NCI-H2171 treated with DMSO at 0.1 percent for 48 hours (cell line): ENCODE measurements at regions not wholly inside any gene's neighbourhood (a gene's known extent, or its start where the extent isn't known, plus 50 kb on each side); places are given as distances from the start of the nearest gene placed in this dataset.
A peak's percentile ranks its signal among the peaks of the same experiment; 100 is the strongest.
"Not testable (repeated sequence)": the region's sequence is repeated elsewhere in the genome, so short reads cannot be mapped to it uniquely, and the experiment has no call there.

Source experiments
- DNase-seq: peaks from one replicate; lab custom pipeline; 2025; lab: John Stamatoyannopoulos, UW

DNA sequence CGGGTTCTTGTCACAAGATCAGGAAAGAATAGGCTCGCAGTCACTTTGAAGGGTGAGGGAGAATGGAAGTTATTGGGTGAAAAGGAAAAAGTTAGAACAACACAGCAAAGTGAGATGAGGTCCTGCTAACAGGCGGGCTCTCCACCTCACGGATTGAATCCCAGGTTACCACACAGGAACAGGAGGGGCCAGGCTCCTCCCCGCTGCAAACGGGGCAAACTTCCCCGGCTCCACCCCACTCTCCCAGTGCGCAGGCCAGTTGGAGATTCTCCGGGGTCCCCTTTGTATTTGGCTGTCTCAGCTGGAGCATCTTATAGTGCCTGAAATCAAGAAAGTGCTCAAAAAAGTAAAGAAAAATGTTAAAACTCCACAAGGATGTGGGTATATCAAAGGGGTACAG is 78.3 kb upstream of the IPO5 start:
- DNase-seq = no peak

DNA sequence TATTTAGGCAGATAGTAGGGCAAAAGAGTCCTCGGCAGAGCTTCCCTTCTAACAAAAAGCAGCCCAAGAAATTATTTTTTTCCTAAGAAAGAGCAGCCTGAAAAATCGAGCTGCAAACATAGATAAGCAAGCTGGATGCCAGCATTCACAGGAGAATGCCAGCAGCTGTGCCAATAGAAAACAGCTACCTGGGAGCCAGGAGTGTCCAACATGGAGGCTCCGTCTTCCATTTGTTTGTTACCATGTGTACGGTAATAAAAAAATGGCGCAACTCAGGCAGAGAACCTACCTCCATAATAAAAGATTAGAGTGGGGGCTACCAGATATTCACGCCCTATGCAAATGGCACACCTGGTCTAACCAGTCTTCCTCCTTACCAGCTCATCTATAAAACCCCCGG is 77.6 kb upstream of the IPO5 start:
- DNase-seq = no peak

DNA sequence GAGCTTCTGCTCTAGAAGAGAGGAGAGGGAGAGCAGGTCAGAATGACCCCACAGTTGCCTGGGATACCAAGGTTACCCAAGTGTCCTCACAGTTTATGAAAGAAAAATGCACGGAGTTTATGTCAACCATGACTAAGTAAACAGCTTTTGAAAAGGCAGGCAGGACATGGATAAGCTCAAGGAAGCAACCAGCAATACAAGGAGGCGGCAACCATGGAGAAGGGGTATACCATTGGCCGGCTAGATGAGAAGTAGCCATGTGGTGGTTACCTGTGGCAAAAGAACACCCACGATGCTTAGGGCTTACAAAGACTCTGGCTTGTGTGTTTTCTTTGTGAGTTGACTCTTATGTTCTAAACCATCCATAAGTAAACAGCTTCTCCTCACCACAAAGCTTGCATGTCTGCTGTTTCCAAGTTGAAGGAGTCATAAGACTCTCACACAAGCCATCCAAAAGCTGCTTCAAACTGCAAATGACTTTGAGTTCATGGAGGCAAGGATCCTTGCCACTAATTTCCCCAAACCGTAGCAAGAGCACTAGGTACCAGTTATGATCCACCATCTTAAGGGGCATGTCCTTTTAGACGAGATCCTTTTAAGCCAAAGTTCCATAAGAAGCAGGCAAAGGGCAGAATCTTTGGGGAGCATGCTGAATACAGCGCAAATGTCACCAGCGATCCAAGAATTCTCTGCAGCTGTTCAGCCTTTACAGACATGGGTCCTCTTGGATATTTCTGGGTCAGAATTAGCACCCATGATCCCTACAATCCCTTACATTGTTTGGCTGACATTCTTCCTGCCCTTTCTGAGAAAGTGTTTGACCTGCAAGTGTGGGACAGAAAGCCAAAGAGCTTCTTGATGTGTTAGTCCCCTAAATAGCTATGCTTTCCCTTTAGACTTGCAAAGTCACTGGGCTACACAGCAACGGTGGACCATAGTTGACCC is 74.8 kb upstream of the IPO5 start:
- no peak for DNase-seq

DNA sequence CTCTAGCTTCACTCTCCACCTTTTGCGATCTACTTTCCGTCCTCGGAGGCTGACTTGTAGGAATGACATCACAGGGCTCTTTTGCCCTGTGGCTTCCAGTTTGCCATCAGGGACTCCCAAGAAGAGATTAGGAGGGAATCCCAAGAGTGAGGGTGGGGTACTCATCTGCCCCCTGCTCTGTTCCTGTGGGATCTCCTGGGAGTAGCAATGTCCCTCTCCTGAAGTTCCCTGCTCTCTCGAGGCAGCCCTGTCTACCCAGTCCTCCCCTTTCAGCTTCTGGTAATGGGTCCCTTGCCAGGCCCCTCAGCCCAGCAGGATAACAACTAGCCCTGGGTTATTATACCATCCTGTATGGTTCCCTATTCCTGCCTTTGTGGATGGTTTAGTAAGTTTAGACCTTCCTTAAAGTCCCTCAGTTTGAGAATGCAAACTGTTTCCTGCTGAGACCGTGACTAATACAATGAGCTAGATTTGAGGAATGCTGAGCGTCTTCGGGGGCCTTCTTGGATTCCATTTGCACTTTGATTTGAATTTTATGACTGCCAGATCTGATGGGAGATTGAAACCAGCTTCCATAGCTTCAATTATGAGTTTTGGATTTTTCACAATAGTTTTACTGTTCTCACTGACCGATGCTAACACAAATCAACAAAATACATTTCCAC is 73.7 kb upstream of the IPO5 start:
- DNase-seq = no peak

DNA sequence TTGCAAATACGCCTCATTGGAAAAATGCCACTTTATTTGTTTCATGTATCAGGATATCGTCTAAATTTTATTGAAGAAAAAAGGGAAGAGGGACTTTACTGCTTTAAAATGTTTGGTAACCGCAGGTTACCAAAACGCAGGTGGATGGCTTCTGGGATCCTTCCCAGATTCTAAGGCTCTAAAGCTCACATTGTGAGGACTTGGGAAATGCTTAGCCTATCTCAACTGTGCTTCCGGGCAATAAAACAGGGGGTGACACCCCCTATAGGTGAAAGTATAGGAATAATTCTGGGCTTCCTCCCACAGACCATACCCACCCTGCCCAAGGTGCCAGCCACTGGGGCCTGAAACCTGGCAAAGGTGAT is 73.2 kb upstream of the IPO5 start:
- no peak for DNase-seq

DNA sequence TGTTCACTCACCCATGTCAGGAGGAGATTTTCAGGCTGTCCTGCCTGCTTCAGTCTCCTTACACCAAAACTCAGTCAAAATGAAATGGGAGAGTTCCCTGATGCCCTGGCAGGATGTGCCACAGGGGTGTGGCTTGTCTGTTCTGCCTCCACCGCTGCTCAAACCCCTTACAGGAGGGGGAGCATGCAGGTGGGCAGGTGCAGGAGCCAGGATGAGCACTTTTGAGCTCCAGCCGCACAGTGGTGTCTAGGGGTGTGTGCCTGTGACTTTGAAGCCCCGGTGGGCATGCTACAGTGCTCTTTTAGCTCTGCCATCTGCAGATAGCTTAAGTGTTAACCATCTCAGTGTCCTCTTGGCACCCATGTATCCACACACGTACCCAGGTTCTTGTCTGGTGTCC is 71.9 kb upstream of the IPO5 start:
- no peak for DNase-seq

DNA sequence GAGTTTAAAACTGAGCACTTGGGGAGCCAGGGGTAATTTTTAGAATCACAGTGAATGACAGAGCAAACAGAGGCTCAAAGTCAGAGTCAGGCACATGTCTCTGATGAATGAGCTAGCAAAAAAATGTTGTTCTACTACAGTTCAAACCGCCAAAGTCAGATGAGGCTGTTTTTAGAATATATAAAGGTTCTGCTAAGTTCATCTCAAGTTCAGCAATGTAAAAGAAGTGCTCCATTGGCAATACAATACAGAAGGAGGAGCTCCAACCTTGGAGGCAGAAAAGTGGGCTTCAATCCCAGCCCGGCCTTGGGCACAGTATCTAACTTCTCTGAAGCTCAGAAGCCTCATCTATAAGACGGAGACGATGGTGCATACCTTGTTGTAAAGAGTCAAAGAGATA is 70.1 kb upstream of the IPO5 start:
- no peak for DNase-seq

DNA sequence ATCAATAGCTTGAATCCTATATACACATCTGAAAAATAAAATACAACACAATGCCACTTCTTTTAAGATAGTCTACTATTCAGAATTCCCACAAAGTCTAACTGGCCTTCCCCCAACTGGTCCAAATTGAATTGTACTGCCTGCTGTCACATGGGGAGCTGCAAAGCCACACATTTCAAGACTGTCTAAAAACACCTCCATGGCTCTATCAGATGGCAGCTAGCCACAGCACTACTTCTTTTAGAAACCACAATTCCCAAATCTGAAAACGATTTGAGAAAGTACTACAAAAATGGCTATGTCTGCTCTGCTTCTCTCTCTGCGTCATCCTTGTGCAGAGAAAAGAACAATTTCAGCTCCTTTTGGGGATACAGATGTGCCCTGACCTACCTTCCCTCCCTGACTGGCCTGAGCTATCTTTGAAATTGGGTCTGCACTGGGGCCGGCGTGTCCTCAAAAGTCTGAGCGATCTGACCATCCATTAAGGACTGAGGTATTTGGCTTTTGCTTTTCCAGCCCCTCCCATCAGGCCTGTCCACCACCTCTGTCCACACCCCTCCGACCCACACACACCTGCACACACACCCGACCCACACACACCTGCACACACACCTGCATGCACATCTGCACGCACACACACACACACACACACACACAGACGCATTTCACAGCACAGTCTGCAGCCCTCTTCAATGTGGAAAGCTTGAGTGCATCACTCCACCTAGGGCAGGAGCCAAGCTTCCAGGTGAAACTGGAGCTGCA is 68.6 kb upstream of the IPO5 start:
- DNase-seq = no peak

DNA sequence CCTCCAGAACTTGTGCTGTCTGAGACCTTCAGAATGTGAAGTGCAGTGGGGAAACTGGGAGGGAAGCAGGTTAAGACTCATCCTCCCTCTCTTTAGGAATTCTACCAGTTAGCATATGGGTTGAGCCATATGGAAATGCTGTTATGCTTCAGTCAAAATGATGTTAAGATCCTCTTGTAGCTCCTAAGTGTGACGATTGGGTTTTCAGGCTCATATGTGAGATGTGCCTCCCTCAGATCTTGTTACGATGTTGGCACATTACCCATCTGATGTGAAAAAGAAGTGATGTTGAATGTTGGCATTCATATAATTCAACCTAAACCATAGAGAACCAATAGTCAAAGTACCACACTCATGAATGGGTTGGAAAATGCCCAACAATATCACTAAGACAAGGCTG is 67.8 kb upstream of the IPO5 start:
- DNase-seq = peak; percentile 19

DNA sequence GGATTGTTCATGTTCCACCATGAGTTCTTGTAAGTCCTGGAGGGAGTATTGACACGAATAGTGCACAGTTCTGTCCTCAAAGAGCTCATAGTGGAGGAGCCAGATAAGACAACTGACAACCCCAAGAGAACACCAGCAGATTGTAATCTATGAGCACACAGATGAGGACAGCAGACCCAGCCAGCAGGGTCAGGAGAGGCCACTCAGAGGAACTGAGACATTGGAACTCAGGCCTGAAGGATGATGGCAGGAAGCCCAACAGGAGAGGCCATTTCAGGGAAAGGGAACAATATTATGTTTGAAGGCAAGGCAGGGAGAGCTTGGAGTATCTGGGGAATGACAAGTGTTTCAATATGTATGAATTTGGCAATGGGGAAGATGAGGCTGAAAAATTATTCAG is 63.7 kb upstream of the IPO5 start:
- DNase-seq = no peak

DNA sequence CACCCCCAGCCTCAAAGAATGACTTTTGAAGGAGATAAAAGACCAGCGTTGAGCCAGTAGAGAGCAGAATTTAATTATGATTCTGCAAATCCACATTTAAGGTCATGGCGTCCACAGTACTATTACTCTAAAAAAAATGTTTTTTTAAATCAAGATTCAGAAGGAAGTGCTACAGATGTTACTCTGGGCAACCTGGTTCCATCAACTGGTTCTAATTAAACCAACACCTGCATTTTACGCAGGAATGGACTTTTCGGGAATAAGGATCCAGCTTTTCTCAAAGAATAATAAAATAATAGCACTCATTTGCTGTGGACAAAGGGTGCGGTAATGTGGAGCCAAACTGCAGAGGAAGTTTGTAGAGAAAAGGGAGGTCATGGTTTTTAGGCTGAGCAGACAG is 62.9 kb upstream of the IPO5 start:
- no peak for DNase-seq

DNA sequence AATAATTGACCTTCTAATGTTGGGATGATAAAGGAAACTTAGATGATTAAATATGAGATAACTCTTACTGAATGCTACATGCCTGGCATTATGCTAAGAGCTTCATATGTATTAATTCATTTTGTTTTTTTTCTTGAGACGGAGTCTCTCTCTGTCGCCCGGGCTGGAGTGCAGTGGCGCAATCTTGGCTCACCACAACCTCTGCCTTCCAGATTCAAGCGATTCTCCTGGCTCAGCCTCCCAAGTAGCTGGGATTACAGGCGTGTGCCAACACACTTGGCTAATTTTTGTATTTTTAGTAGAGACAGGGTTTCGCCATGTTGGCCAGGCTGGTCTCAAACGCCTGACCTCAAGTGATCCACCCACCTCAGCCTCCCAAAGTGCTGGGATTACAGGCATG is 61.5 kb upstream of the IPO5 start:
- DNase-seq = not testable (repeated sequence)

DNA sequence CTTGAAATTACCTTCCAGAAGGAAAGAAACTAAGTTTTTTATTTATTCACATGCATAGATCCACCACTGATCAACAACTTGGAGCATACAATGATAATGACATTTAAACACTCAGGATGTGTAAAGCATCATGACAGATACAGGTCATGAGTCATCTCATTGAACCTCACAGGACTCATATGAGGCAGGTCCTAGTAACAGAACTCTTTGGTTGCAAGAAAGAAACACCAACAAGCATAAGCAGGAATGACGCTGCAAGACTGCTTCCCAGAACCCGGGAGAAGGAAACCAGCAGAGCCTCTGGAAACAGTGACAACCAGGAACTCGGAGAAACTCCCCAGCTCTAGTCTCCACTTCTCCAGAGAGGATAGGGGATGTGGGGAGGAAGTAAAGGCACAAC is 60.8 kb upstream of the IPO5 start:
- no peak for DNase-seq

DNA sequence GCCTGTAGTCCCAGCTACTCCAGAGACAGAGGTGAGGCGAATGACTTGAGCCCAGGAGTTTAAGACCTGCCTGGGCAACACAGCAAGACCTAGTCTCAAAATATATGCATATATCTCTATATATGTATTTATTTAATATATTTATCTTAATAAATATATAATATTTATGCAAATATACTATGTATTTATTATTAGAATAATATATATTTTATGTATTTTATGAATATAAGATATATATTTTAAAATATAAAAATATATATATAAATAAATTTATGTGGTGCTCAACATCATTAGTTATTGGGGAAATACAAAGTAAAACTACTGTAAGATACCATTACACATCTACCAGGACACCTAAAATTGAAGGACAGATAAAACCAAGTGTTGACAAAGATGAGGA is 58.1 kb upstream of the IPO5 start:
- no peak for DNase-seq

DNA sequence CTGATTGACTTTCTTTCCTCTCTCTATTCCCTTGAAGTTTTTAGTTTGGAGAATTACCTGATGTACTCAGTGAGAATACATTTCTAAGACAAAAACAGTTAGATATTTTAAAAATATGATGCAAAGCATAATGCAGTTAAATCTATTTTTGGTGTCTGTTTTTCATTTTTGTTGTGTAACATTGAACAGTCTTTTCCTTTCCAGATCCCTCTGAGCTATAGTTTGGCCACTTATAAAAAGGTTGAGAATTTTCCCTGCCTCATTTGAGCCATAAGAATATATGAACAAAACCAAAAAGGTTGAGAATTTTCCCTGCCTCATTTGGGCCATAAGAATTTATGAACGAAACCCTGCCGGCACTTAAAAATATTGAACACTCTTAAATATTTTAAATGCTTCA is 57.0 kb upstream of the IPO5 start:
- no peak for DNase-seq

DNA sequence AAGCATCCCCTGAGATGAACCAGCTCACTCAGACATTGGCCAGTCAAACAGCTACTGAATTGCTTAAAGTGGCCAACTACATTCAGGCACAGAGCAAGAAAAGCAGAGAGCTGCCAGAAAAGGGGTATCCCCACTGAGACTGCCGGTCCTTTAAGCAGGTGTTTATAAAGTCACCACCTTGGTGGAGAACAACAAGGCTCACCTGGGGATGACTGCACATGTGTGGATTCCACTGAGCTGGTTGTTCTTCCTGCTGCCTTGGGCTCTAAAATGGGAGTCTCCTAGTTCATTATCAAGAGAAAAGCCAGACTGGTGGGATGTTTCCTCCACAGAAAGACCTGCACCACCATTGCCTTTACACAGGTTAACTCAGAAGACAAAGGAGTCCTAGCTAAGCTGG is 51.8 kb upstream of the IPO5 start:
- DNase-seq = no peak
